DND-41 (cell line): ENCODE measurements at regions not wholly inside any gene's neighbourhood (a gene's known extent, or its start where the extent isn't known, plus 50 kb on each side); places are given as distances from the start of the nearest gene placed in this dataset.
A peak's percentile ranks its signal among the peaks of the same experiment; 100 is the strongest.

Experiments used
- ATAC-seq: fragments of 200-7000 bp; cut with Tn5 transposase; 3 replicates; pipeline ENCODE4 v1.9.1; 2021; ENCODE audit warnings: low read depth; ENCODE audit not compliant: insufficient read depth
- DNase-seq: peaks from one replicate; pipeline ENCODE4 v3.0.0-alpha.2; 2020
- H2AFZ ChIP-seq: 2 replicates; pipeline ENCODE4 v1.6.0; 2012; ENCODE audit warnings: low read depth, low read length
- H3K27ac ChIP-seq: 2 replicates; pipeline ENCODE4 v1.5.1; 2012; ENCODE audit warnings: low read length, inconsistent platforms
- H3K27me3 ChIP-seq: fragments of 200-600 bp; sonication (generic); 2 replicates; pipeline ENCODE4 v1.6.0; 2012; ENCODE audit warnings: low read length, mild to moderate bottlenecking, inconsistent platforms; ENCODE audit not compliant: insufficient read depth, poor library complexity
- H3K36me3 ChIP-seq: 2 replicates; pipeline ENCODE4 v1.5.1; 2012; ENCODE audit warnings: low read length, inconsistent platforms; ENCODE audit not compliant: insufficient read depth
- H3K4me1 ChIP-seq: 2 replicates; pipeline ENCODE4 v1.5.1; 2012; ENCODE audit warnings: mild to moderate bottlenecking, low read length; ENCODE audit not compliant: insufficient read depth
- H3K4me2 ChIP-seq: 2 replicates; pipeline ENCODE4 v1.6.0; 2012; ENCODE audit warnings: mild to moderate bottlenecking, moderate library complexity, low read length, inconsistent platforms; ENCODE audit not compliant: insufficient read depth
- H3K4me3 ChIP-seq, 2 experiments: fragments of 200-600 bp in 1 of 2; shearing (Covaris generic) in 1 of 2; 2 replicates each; pipeline ENCODE4 v1.5.1; 2012 to 2016; ENCODE audit warnings: inconsistent platforms in 2 of 2, low read length in 2 of 2, mild to moderate bottlenecking in 2 of 2, low read depth in 1 of 2, moderate library complexity in 1 of 2
- H3K79me2 ChIP-seq: 2 replicates; pipeline ENCODE4 v1.6.0; 2012; ENCODE audit warnings: low read length, inconsistent platforms; ENCODE audit not compliant: insufficient read depth
- H3K9ac ChIP-seq: 2 replicates; pipeline ENCODE4 v1.6.0; 2012; ENCODE audit warnings: low read depth, mild to moderate bottlenecking, inconsistent platforms, low read length, moderate library complexity
- H3K9me3 ChIP-seq: 2 replicates; pipeline ENCODE4 v1.5.1; 2012; ENCODE audit warnings: low read length, moderate library complexity, mild to moderate bottlenecking, inconsistent platforms; ENCODE audit not compliant: insufficient read depth, severe bottlenecking
- H4K20me1 ChIP-seq: 2 replicates; pipeline ENCODE4 v1.6.0; 2012; ENCODE audit warnings: low read length; ENCODE audit not compliant: insufficient read depth
- CTCF ChIP-seq: IDR thresholded peaks from 2 replicates; pipeline ENCODE4 v1.5.1; 2012; ENCODE audit warnings: borderline replicate concordance, low read length, moderate library complexity, mild to moderate bottlenecking; ENCODE audit not compliant: poor library complexity, severe bottlenecking; ENCODE audit errors: extremely low read depth
- EZH2 ChIP-seq: IDR thresholded peaks from 3 replicates; pipeline ENCODE4 v1.6.1; 2012; ENCODE audit warnings: borderline replicate concordance, low read depth, mild to moderate bottlenecking, moderate library complexity, low read length, inconsistent platforms; ENCODE audit not compliant: severe bottlenecking

- Histone ChIP-seq H3K4me3 (no peak overlapping the region), H3K27me3 (no peaks in the 10 kb centered on the region), H2AFZ (no peak overlapping the region), H3K79me2 (no peaks in the 10 kb centered on the region), H3K9me3 (no peaks in the 10 kb centered on the region), H3K4me2 (no peak overlapping the region), H3K9ac (no peak overlapping the region), H4K20me1 (no peaks in the 10 kb centered on the region), H3K36me3 (no peaks in the 10 kb centered on the region), H3K27ac (no peak overlapping the region), H3K4me1 (no peaks in the 10 kb centered on the region)
- no peak for TF ChIP-seq EZH2
- no peak for TF ChIP-seq CTCF
- no peak for DNase-seq
- ATAC-seq: no peak
Observed at GRCh38 chr22:22800716-22801115, 86.9 kb upstream of the IGLL5 start.

- DNase-seq (peak; percentile 59), ATAC-seq (peak; percentile 69)
- no peaks in the 10 kb centered on the region for H3K27me3 ChIP-seq
- H3K4me2 ChIP-seq: no peak overlapping the region
- no peaks in the 10 kb centered on the region for H4K20me1 ChIP-seq
- H3K4me3 ChIP-seq: no peak overlapping the region
- H3K36me3 ChIP-seq: no peaks in the 10 kb centered on the region
- no peak overlapping the region for H3K9ac ChIP-seq
- H3K4me1 ChIP-seq: no peaks in the 10 kb centered on the region
- TF ChIP-seq EZH2 (no peak), CTCF (peak; percentile 86)
- H3K79me2 ChIP-seq: no peaks in the 10 kb centered on the region
- H2AFZ ChIP-seq: no peak overlapping the region
- no peak overlapping the region for H3K27ac ChIP-seq
- H3K9me3 ChIP-seq: no peaks in the 10 kb centered on the region
Observed at GRCh38 chr22:22802339-22802970, 85.2 kb upstream of the IGLL5 start.

GRCh38 chr22:22803285-22803853, 84.2 kb upstream of the IGLL5 start:
- no peaks in the 10 kb centered on the region for H3K79me2 ChIP-seq
- no peaks in the 10 kb centered on the region for H3K27me3 ChIP-seq
- DNase-seq: no peak
- no peaks in the 10 kb centered on the region for H3K36me3 ChIP-seq
- H3K4me2 ChIP-seq: no peak overlapping the region
- ATAC-seq: no peak
- H3K4me3 ChIP-seq: no peak overlapping the region
- no peak overlapping the region for H2AFZ ChIP-seq
- no peak for TF ChIP-seq CTCF
- H3K9me3 ChIP-seq: no peaks in the 10 kb centered on the region
- no peak overlapping the region for H3K9ac ChIP-seq
- no peaks in the 10 kb centered on the region for H4K20me1 ChIP-seq
- no peaks in the 10 kb centered on the region for H3K4me1 ChIP-seq
- H3K27ac ChIP-seq: no peak overlapping the region
